ENCODE measurements at regions not wholly inside any gene's neighbourhood (a gene's known extent, or its start where the extent isn't known, plus 50 kb on each side); places are given as distances from the start of the nearest gene placed in this dataset.

DNA sequence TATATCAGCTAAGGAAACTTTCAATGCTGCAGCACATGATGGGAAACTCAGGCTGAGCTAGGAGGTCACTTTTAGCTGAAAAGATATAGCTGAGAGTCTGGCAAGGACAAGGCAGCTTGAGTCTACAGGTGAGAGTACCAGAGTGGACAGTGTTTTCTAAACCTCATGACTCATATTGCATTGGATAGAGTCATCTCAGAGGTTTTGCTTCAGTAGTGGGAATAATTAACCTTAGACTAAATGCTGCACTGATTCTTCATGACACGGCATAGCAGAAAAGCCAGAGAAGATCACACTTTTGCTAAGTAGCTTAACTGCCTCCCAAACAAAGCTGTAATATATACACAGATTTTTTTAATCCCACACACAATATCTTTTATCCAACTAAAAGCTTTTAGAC, 865.0 kb upstream of the CDH2 start:
- no peak overlapping the region for H3K27ac ChIP-seq
- no peaks in the 10 kb centered on the region for H3K27me3 ChIP-seq
- H3K9me3 ChIP-seq = no peaks in the 10 kb centered on the region
- H3K9ac ChIP-seq (ENCODE audit: low read depth in 2 of 2, low read length in 2 of 2) = no peak overlapping the region
- intact Hi-C loops (cut with DNase I) = no loop called here
- TF ChIP-seq, protein P1, sequence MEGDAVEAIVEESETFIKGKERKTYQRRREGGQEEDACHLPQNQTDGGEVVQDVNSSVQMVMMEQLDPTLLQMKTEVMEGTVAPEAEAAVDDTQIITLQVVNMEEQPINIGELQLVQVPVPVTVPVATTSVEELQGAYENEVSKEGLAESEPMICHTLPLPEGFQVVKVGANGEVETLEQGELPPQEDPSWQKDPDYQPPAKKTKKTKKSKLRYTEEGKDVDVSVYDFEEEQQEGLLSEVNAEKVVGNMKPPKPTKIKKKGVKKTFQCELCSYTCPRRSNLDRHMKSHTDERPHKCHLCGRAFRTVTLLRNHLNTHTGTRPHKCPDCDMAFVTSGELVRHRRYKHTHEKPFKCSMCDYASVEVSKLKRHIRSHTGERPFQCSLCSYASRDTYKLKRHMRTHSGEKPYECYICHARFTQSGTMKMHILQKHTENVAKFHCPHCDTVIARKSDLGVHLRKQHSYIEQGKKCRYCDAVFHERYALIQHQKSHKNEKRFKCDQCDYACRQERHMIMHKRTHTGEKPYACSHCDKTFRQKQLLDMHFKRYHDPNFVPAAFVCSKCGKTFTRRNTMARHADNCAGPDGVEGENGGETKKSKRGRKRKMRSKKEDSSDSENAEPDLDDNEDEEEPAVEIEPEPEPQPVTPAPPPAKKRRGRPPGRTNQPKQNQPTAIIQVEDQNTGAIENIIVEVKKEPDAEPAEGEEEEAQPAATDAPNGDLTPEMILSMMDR (IDR thresholded peaks at IDR 0.05) = no peak
- no peak for DNase-seq
- no peak overlapping the region for H3K4me3 ChIP-seq
- H3K4me1 ChIP-seq = no peaks in the 10 kb centered on the region
- no peaks in the 10 kb centered on the region for H3K36me3 ChIP-seq

DNA sequence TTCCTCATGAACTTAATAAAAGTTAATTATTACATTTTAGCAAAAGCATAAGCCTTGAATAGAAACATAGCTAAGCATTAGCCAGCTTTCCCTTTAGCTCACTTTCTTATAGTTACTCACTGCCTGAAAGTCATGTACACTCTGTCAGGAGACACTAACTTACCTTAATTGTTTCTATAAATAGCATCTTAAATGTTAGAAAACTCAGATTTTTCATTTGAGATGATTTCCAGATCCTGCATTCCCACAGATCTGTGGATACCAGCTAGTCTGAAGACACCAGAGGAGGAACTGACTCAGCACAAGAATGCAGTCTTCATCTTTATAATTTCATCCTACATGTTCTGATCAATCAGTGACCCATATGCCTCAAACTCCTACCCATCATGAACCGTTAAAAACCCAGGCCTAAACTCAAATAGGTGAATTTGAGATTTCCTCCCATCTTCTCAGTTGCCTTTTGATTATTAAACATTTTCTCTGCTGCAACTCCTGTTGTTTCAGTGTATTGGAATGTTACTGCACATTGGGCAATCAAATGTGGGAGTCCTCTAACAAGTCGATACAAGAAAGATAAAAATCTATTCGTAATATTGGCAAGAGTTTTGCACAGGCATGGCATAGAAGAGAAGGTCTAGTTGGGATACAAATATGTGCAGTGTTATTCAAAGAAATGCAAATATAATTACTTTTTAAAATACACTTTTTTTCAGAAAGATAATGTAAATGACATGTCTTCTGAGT, 857.4 kb upstream of the CDH2 start:
- intact Hi-C loops (cut with DNase I) = no loop called here
- TF ChIP-seq, protein P1 (IDR thresholded peaks at IDR 0.05) = no peak

DNA sequence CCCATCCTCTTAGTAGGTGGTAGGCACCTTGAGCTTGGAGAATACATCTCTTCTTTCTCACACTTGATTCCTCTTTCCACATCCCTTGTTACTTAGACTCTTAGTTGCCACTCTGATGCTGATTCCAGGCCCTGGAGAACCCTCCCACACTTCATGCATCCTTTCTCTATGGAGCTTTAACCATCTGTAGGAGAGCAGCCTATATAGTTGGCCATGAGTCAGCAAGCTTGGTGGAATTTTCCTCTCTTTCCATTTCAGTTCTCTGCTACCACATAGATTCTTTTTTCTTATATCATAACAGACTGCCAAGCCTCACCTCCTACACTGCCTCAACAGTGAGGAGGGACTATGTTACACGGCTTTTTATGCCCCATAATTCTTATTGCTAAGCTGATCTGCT, 851.6 kb upstream of the CDH2 start:
- intact Hi-C loops (cut with DNase I) = no loop called here
- no peaks in the 10 kb centered on the region for H3K27me3 ChIP-seq
- TF ChIP-seq, protein P1 (IDR thresholded peaks at IDR 0.05) = no peak
- H3K36me3 ChIP-seq = no peaks in the 10 kb centered on the region
- no peak overlapping the region for H3K9ac ChIP-seq (ENCODE audit: low read depth in 2 of 2, low read length in 2 of 2)
- no peak overlapping the region for H3K4me3 ChIP-seq
- no peak overlapping the region for H3K27ac ChIP-seq
- H3K9me3 ChIP-seq = no peaks in the 10 kb centered on the region
- DNase-seq = no peak
- H3K4me1 ChIP-seq = no peaks in the 10 kb centered on the region

More for the DNA sequence above, 857.4 kb upstream of the CDH2 start:
- no peaks in the 10 kb centered on the region for H3K4me1 ChIP-seq
- no peak overlapping the region for H3K27ac ChIP-seq
- H3K9me3 ChIP-seq = no peaks in the 10 kb centered on the region
- DNase-seq = no peak
- H3K4me3 ChIP-seq = no peak overlapping the region
- no peaks in the 10 kb centered on the region for H3K36me3 ChIP-seq
- no peaks in the 10 kb centered on the region for H3K27me3 ChIP-seq
- no peak overlapping the region for H3K9ac ChIP-seq (ENCODE audit: low read depth in 2 of 2, low read length in 2 of 2)

DNA sequence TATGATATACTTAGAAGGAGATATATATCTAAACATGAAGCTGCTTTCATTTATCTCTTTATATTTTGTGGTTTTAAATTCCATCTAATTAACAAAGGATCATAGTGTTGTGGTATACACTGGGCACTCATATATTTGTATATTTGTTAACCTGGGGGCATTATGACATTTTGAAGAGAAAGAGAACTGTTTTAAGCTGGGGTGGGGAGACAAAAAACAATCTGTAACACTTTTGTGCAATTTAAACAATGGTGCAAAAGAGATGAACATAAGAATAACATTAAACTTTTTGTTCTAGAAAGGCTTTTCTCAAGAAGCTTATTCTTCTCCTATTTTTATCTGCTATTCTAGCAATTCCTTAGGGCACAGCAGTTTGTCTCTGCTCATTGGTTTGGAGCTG, 842.0 kb upstream of the CDH2 start:
- no peaks in the 10 kb centered on the region for H3K27me3 ChIP-seq
- no peaks in the 10 kb centered on the region for H3K36me3 ChIP-seq
- no peak overlapping the region for H3K9ac ChIP-seq (ENCODE audit: low read depth in 2 of 2, low read length in 2 of 2)
- intact Hi-C loops (cut with DNase I) = no loop called here
- no peak overlapping the region for H3K27ac ChIP-seq
- H3K4me3 ChIP-seq = no peak overlapping the region
- no peaks in the 10 kb centered on the region for H3K4me1 ChIP-seq
- H3K9me3 ChIP-seq = no peaks in the 10 kb centered on the region
- DNase-seq = no peak
- TF ChIP-seq, protein P1 (IDR thresholded peaks at IDR 0.05) = no peak

DNA sequence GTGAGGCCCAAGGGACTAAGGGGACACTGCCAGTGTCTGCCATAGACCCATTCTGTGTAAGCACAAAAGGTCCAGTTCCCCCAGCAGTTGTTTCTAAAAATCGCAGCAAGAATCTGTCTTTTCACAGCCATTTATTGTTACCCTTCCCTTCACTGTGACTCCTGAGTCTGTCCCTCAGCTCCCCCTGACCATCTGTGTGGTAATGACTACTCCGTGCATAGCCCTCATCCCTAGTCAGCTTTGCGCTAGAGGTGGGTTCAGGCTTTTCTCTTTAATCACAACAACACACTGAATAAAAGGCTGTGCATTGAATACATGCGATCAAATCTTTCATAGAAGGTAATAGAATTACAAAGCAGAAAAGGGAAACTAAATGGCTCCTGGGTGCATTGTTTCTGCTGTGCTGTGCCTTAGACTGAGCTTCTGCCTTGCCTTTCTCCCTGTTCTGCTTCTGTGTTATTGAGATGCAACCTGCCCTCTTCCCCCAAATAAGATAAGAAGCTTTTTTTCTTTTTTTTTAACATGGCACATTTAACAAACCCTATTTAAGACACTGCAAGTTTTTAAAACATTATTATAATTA, 836.0 kb upstream of the CDH2 start:
- intact Hi-C loops (cut with DNase I) = no loop called here
- no peak overlapping the region for H3K9ac ChIP-seq (ENCODE audit: low read depth in 2 of 2, low read length in 2 of 2)
- no peaks in the 10 kb centered on the region for H3K9me3 ChIP-seq
- no peak overlapping the region for H3K4me3 ChIP-seq
- no peaks in the 10 kb centered on the region for H3K4me1 ChIP-seq
- no peak for DNase-seq
- TF ChIP-seq, protein P1 (IDR thresholded peaks at IDR 0.05) = no peak
- H3K36me3 ChIP-seq = no peaks in the 10 kb centered on the region
- H3K27me3 ChIP-seq = no peaks in the 10 kb centered on the region
- H3K27ac ChIP-seq = no peak overlapping the region

Data from colonic mucosa (tissue), 4 donors.